ENCODE measurements at regions not wholly inside any gene's neighbourhood (a gene's known extent, or its start where the extent isn't known, plus 50 kb on each side); places are given as distances from the start of the nearest gene placed in this dataset.

DNA sequence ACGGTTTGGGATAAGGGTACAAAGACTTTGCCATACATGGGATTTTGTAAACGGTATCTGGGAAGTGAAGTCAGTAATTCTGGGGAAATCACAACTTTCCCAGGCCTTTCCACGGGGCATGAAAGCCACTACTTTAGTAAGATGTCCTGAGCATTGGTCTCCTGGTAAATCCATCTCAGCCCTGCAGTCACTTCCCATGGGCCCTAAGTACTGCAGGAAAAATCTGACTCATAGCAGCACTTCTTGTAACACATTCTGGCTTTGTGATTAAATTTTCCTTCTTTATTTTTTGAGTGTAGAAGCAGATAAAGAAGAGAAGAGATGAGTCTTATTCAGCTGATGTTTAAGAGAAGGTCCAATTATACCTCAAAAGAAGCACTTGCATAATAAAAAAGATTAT is 67.6 kb downstream of the BLID start:
- TF ChIP-seq, protein P1, sequence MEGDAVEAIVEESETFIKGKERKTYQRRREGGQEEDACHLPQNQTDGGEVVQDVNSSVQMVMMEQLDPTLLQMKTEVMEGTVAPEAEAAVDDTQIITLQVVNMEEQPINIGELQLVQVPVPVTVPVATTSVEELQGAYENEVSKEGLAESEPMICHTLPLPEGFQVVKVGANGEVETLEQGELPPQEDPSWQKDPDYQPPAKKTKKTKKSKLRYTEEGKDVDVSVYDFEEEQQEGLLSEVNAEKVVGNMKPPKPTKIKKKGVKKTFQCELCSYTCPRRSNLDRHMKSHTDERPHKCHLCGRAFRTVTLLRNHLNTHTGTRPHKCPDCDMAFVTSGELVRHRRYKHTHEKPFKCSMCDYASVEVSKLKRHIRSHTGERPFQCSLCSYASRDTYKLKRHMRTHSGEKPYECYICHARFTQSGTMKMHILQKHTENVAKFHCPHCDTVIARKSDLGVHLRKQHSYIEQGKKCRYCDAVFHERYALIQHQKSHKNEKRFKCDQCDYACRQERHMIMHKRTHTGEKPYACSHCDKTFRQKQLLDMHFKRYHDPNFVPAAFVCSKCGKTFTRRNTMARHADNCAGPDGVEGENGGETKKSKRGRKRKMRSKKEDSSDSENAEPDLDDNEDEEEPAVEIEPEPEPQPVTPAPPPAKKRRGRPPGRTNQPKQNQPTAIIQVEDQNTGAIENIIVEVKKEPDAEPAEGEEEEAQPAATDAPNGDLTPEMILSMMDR (IDR thresholded peaks at IDR 0.05), result no peak
- no peak for TF ChIP-seq POLR2A (IDR thresholded peaks at IDR 0.05)

Data from adrenal gland (tissue), 5 donors.